ENCODE measurements at regions not wholly inside any gene's neighbourhood (a gene's known extent, or its start where the extent isn't known, plus 50 kb on each side); places are given as distances from the start of the nearest gene placed in this dataset.
A peak's percentile ranks its signal among the peaks of the same experiment; 100 is the strongest.

- no peak for DNase-seq (ENCODE audit: low read depth)
These were observed 56.3 kb upstream of the FAM3C start for GRCh38 chr7:121452389-121452788.

GRCh38 chr7:121451367-121452094 is 55.4 kb upstream of the FAM3C start:
- DNase-seq (ENCODE audit: low read depth): no peak

- DNase-seq (ENCODE audit: low read depth): no peak
These were observed 54.6 kb upstream of the FAM3C start for GRCh38 chr7:121450631-121451198.

GRCh38 chr7:121449735-121450240 is 53.7 kb upstream of the FAM3C start:
- no peak for DNase-seq (ENCODE audit: low read depth)

- peak; percentile 19 for DNase-seq (ENCODE audit: low read depth)
These were observed 53.2 kb upstream of the FAM3C start for GRCh38 chr7:121449329-121449728.

GRCh38 chr7:121448429-121448828 is 52.3 kb upstream of the FAM3C start:
- DNase-seq (ENCODE audit: low read depth): no peak

- DNase-seq (ENCODE audit: low read depth): no peak
These were observed 51.8 kb upstream of the FAM3C start for GRCh38 chr7:121447911-121448300.

- DNase-seq (ENCODE audit: low read depth): peak; percentile 22
These were observed 51.3 kb upstream of the FAM3C start for GRCh38 chr7:121447243-121447910.

- no peak for DNase-seq (ENCODE audit: low read depth)
These were observed 50.4 kb upstream of the FAM3C start for GRCh38 chr7:121446526-121446925.
